GM18868 (cell line): ENCODE measurements at regions not wholly inside any gene's neighbourhood (a gene's known extent, or its start where the extent isn't known, plus 50 kb on each side); places are given as distances from the start of the nearest gene placed in this dataset.
"Not testable (repeated sequence)": the region's sequence is repeated elsewhere in the genome, so short reads cannot be mapped to it uniquely, and the experiment has no call there.

Source experiments
- ATAC-seq: cut with Tn5 transposase; IDR thresholded peaks from one replicate; pipeline ENCODE4 v1.9.1; 2021; ENCODE audit warnings: mild to moderate bottlenecking, moderate library complexity; ENCODE audit not compliant: unreplicated experiment

DNA sequence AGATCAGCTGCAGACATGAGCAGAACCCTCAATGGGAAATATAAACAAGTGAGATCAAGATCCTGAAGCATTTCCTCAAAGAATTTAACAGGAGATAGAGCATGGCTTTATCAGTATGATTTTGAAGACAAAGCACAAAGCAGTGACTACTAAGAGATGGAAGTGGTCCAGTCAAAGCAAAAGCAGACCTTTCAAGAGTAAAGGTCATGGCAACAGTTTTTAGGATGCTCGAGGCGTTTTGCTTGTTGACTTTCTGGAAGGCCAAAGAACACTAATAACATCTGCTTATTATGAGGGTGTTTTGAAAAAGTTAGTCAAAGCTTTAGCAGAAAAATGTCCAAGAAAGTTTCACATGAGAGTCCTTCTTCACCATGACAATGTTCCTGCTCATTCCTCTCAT, 128.5 kb downstream of the KCNE4 start:
- no peak for ATAC-seq

DNA sequence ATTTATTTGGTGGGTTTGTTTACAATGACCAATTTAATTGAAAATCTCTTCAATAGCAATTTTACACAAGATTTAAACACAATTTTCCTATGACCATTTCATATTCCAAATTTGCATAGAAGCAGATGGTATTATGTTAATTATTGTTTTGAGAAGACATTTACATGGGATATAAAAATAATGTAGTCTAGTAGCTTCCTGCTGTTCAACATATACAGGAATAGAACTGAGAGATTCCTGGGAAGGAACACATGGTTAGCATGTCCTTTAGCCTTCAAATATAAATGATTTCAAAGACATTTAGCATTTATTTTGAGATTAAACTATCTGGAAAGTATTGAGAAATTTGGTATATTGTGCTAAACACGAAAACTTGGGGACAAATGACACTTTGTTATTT, 129.6 kb downstream of the KCNE4 start:
- no peak for ATAC-seq

GRCh38 chr2:223182356-223182755, 130.4 kb downstream of the KCNE4 start:
- no peak for ATAC-seq

DNA sequence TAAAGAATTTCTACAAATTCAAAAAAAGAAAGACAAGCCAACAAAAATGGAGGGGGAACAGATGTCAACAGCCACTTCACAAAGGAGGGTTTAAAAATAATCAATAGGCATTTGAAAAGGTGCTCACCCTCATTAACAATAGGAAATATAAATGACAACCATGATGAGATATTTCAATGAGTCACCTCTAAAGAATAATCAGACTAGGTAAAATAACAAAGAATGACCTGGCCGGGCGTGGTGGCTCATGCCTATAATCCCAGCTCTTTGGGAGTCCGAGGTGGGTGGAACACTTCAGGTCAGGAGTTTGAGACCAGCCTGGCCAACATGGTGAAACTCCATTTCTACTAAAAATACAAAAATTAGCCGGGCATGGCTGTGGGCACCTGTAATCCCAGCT, 133.6 kb downstream of the KCNE4 start:
- no peak for ATAC-seq

DNA sequence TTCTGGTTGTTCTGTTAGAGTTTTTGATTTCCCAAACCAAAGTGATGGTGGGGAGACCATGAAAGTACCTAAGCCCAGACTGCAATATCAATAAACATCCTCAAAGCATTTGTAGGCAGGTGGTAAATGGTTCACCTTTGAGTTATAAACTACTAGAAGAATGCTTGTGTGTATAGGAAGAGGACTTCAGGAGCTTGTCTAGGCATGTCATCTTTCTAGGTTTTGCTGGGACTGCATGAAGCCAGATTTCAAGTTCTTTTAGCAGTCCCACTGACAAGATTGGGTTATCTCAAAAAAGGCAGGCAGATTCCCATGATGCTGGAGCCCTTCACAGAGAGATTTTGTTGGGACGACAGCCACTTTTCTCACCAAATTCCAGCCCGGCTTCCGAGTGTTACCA, 135.3 kb downstream of the KCNE4 start:
- ATAC-seq: no peak

DNA sequence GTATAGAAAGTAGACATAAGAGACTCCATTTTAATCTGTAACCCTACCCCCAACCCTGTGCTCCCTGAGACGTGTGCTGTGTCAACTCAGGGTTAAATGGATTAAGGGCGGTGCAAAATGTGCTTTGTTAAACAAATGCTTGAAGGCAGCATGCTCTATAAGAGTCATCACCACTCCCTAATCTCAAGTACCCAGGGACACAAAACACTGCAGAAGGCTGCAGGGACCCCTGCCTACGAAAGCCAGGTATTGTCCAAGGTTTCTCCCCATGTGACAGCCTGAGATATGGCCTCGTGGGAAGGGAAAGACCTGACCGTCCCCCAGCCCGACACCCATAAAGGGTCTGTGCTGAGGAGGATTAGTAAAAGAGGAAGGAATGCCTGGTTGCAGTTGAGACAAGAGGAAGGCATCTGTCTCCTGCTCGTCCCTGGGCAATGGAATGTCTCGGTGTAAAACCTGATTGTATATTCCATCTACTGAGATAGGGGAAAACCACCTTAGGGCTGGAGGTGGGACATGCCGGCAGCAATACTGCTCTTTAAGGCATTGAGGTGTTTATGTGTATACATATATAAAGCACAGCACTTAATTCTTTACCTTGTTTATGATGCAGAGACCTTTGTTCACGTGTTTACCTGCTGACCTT, 138.7 kb downstream of the KCNE4 start:
- not testable (repeated sequence) for ATAC-seq

DNA sequence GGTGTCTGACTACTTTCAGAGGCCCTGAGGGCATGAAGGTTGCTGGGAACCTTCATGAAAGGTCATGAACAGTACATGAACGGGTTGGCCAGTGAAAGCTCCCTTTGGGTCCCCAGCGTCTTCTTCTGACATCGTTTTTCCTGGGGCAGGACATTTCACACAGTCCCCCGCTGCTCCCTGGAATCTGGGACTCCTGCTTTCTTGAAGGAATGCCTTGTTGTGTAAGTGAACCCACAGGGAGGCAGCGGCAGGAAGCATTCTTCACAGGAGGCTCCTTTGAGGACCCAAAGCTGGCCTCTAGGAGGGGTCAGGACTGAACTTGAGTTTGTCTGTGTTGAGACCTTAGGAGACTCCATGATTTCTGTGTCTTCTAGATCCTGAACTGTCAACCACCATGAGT, 144.3 kb downstream of the KCNE4 start:
- ATAC-seq: no peak

GRCh38 chr2:223197046-223197445, 145.1 kb downstream of the KCNE4 start:
- no peak for ATAC-seq

GRCh38 chr2:223199531-223200515, 147.8 kb downstream of the KCNE4 start:
- no peak for ATAC-seq

- no peak for ATAC-seq
Measured at GRCh38 chr2:223203971-223204929, 152.3 kb downstream of the KCNE4 start.

DNA sequence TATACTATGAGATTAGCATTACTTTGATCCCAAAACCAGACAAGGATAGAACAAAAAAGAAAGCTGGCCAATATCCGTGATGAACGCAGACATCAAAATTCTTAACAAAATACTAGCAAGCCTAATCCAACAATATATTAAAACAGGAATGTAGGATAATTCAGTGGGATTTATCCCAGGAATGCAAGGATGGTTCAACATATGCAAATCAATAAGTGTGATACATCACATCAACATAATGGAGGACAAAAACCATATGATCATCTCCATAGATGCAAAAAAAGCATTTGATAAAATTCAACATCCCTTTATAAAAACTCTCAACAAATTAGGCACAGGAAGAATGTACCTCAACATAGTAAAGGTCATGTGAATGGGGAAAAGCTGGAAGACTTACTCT, 158.5 kb downstream of the KCNE4 start:
- no peak for ATAC-seq

GRCh38 chr2:223214394-223215253, 162.6 kb downstream of the KCNE4 start:
- ATAC-seq: no peak

DNA sequence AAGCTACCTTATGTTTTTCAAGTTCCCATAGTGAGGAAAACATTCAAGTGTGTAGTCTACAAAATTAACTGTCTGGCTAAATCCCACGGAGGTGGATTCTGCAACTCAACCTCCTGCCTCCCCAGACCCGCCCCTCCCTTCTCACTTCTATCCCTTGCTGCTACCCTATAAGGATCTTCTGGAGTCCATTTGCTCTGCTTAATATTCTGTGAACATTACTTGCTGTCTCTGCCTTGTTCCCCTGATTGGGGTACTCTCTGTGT, 163.2 kb downstream of the KCNE4 start:
- ATAC-seq: no peak

GRCh38 chr2:223217373-223217772, 165.4 kb downstream of the KCNE4 start:
- no peak for ATAC-seq

GRCh38 chr2:223218587-223219178, 166.7 kb downstream of the KCNE4 start:
- no peak for ATAC-seq

DNA sequence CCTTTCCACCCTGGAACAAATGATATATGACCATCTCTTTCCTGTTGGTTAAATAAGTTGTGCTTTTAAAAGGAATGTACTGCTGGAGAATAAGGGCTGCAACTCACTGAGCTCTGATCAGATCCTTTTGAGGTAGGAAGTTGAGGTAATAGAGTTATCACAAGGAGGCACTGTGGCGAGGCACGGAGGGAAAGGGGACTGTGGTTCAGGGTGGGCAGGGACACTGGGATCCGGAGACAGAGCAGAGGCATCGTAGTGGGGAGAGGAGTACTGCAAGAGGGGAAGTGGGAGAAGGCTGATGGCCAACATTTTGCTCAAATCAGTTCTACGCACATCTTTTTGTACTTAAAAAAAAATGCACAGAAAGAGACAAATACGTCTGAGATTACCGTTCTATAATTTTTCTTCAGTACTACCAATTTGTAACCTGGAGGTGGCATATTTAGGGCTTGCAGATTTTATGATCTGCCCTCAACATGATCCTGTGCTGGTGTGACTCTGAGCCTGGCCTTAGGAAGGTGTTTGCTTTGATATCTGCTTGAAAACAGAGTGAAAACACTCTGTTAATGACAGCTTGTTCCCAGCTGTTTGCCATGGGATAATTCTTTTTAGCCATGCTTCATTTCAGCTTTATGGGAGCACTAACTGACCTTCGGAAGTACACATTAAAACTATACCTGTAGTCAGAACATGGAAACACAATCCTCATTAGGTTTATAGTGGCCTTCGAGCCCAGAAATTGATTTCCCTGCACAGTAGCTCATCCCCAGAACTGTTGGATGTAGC, 168.1 kb downstream of the KCNE4 start:
- ATAC-seq: no peak

DNA sequence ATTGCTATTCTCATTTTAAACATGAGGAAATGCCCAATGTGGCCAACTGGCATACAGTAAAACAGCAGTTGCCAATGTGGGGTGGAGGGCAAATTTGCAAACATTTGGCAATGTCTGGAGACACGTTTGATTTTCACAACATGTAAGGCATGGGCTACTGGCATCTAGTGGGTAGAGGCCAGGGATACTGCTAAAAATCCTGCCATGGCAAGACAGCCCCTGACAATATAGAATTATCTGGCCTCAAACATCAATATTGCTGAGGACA, 168.6 kb downstream of the KCNE4 start:
- no peak for ATAC-seq

- no peak for ATAC-seq
Measured at GRCh38 chr2:223221139-223221835, 169.3 kb downstream of the KCNE4 start.

GRCh38 chr2:223222397-223222796, 170.4 kb downstream of the KCNE4 start:
- no peak for ATAC-seq
